H1 (cell line): ENCODE measurements at regions not wholly inside any gene's neighbourhood (a gene's known extent, or its start where the extent isn't known, plus 50 kb on each side); places are given as distances from the start of the nearest gene placed in this dataset.

Experiments used
- CTCF ChIA-PET: fragments of 300-600 bp; sonication (Branson Sonifier 250); formaldehyde crosslinking; loops from one replicate; lab custom pipeline; 2021; ENCODE audit not compliant: partially characterized antibody; lab: Charles Lee
- POLR2A ChIA-PET: fragments of 300-600 bp; sonication (Branson Sonifier 250); formaldehyde crosslinking; loops from one replicate; lab custom pipeline; 2021; ENCODE audit warnings: inconsistent platforms; ENCODE audit not compliant: partially characterized antibody; lab: Charles Lee
- DNase-seq, 2 experiments: peaks; one replicate each; pipeline versions ENCODE4 v3.0.0 to v3.0.0-alpha.2; 2010 to 2022; ENCODE audit warnings: low spot score in 2 of 2, low read depth in 1 of 2, mixed read lengths in 1 of 2
- FAIRE-seq: peaks from 2 replicates; lab custom pipeline; 2011; peaks lifted over from hg19 to GRCh38; lab: Jason Lieb, UNC
- H2AFZ ChIP-seq: 2 replicates; pipeline ENCODE4 v1.8.1; 2012; ENCODE audit warnings: low read length, inconsistent platforms
- H2AK5ac ChIP-seq: 2 replicates; pipeline ENCODE4 v1.6.1; 2013; ENCODE audit warnings: low read depth, low read length
- H2BK120ac ChIP-seq: replicated peaks from 2 replicates; pipeline ENCODE3; 2013; ENCODE audit warnings: low read depth, low read length, inconsistent platforms
- H2BK12ac ChIP-seq: 2 replicates; pipeline ENCODE4 v1.6.1; 2013; ENCODE audit warnings: low read depth, low read length
- H2BK15ac ChIP-seq: 2 replicates; pipeline ENCODE4 v1.6.1; 2013; ENCODE audit warnings: low read length
- H2BK20ac ChIP-seq: 2 replicates; pipeline ENCODE4 v1.6.1; 2013; ENCODE audit warnings: low read length
- H2BK5ac ChIP-seq: 2 replicates; pipeline ENCODE4 v1.6.1; 2013; ENCODE audit warnings: low read depth, low read length
- H3K14ac ChIP-seq: 2 replicates; pipeline ENCODE4 v1.6.1; 2013; ENCODE audit warnings: inconsistent platforms; ENCODE audit not compliant: insufficient read length
- H3K18ac ChIP-seq: 2 replicates; pipeline ENCODE4 v1.6.1; 2013; ENCODE audit warnings: low read length; ENCODE audit errors: extremely low read depth
- H3K23ac ChIP-seq: 2 replicates; pipeline ENCODE4 v1.6.1; 2013; ENCODE audit warnings: inconsistent platforms; ENCODE audit not compliant: insufficient read length
- H3K23me2 ChIP-seq: 2 replicates; pipeline ENCODE4 v1.6.1; 2013; ENCODE audit warnings: low read depth, low read length
- H3K27ac ChIP-seq: 2 replicates; pipeline ENCODE4 v1.6.1; 2011; ENCODE audit warnings: low read depth, low read length, inconsistent platforms
- H3K27me3 ChIP-seq, 4 experiments: replicated peaks in 1 of 4; 1 replicate in 1 of 4; 2 replicates in 3 of 4; pipeline versions ENCODE4 v1.6.1 to v1.8.1; 2011 to 2013; ENCODE audit warnings: low read length in 3 of 4, mild to moderate bottlenecking in 3 of 4, inconsistent platforms in 2 of 4, mixed read lengths in 2 of 4, moderate library complexity in 1 of 4; ENCODE audit not compliant: control insufficient read depth in 3 of 4, insufficient read depth in 3 of 4; ENCODE audit errors: extremely low read depth in 1 of 4
- H3K36me3 ChIP-seq, 4 experiments: 2 replicates each; pipeline versions ENCODE4 v1.6.1 to v1.8.1; 2011 to 2013; ENCODE audit warnings: mild to moderate bottlenecking in 4 of 4, low read length in 3 of 4, moderate library complexity in 2 of 4, control low read depth in 1 of 4, inconsistent platforms in 1 of 4; ENCODE audit not compliant: insufficient read depth in 4 of 4, control insufficient read depth in 2 of 4
- H3K4ac ChIP-seq: replicated peaks from 2 replicates; pipeline ENCODE3; 2013; ENCODE audit warnings: low read length, low read depth, mixed read lengths, inconsistent platforms; ENCODE audit not compliant: insufficient read length
- H3K4me1 ChIP-seq, 4 experiments: replicated peaks in 1 of 4; 1 replicate in 1 of 4; 2 replicates in 3 of 4; pipeline versions ENCODE4 v1.6.1 to v1.8.1; 2011 to 2013; ENCODE audit warnings: low read length in 3 of 4, inconsistent platforms in 2 of 4, mixed read lengths in 1 of 4; ENCODE audit not compliant: insufficient read depth in 4 of 4, control insufficient read depth in 3 of 4
- H3K4me2 ChIP-seq, 2 experiments: 2 replicates each; pipeline versions ENCODE4 v1.6.1 to v1.8.1; 2011 to 2013; ENCODE audit warnings: low read depth in 2 of 2, low read length in 2 of 2, control low read depth in 1 of 2, inconsistent platforms in 1 of 2, mild to moderate bottlenecking in 1 of 2; ENCODE audit not compliant: insufficient read depth in 1 of 2
- H3K4me3 ChIP-seq, 4 experiments: fragments of 200-600, 300-600 bp in 1 of 4; sonication (generic), shearing (Covaris generic), sonication (Bioruptor Twin) in 1 of 4; 2 replicates each; pipeline versions ENCODE4 v1.5.1 to v1.8.1; 2011 to 2016; ENCODE audit warnings: low read length in 4 of 4, low read depth in 3 of 4, control low read depth in 2 of 4, inconsistent platforms in 2 of 4, mild to moderate bottlenecking in 2 of 4, mixed read lengths in 1 of 4, moderate library complexity in 1 of 4; ENCODE audit not compliant: insufficient read depth in 2 of 4; ENCODE audit errors: extremely low read depth in 1 of 4
- H3K56ac ChIP-seq: replicated peaks from 2 replicates; pipeline ENCODE3; 2013; ENCODE audit warnings: low read depth, mild to moderate bottlenecking, mixed read lengths, low read length, inconsistent platforms; ENCODE audit not compliant: insufficient read length
- H3K79me1 ChIP-seq: 2 replicates; pipeline ENCODE4 v1.6.1; 2013; ENCODE audit warnings: low read depth, low read length, control low read depth
- H3K79me2 ChIP-seq, 2 experiments: 2 replicates each; pipeline versions ENCODE4 v1.6.1 to v1.8.1; 2012 to 2013; ENCODE audit warnings: low read length in 2 of 2, mild to moderate bottlenecking in 2 of 2, inconsistent platforms in 1 of 2; ENCODE audit not compliant: insufficient read depth in 2 of 2, control insufficient read depth in 1 of 2
- H3K9ac ChIP-seq, 4 experiments: replicated peaks in 1 of 4; 1 replicate in 1 of 4; 2 replicates in 3 of 4; pipeline versions ENCODE4 v1.6.1 to v1.8.1; 2011 to 2013; ENCODE audit warnings: low read depth in 3 of 4, low read length in 3 of 4, control low read depth in 2 of 4, mild to moderate bottlenecking in 2 of 4, moderate library complexity in 2 of 4, inconsistent platforms in 1 of 4; ENCODE audit errors: extremely low read depth in 1 of 4
- H3K9me3 ChIP-seq, 2 experiments: 2 replicates each; pipeline versions ENCODE4 v1.6.1 to v1.8.1; 2012 to 2013; ENCODE audit warnings: mild to moderate bottlenecking in 2 of 2, moderate library complexity in 2 of 2, control low read depth in 1 of 2, inconsistent platforms in 1 of 2, low read depth in 1 of 2, low read length in 1 of 2, mixed read lengths in 1 of 2; ENCODE audit not compliant: insufficient read depth in 2 of 2
- H4K20me1 ChIP-seq, 2 experiments: replicated peaks in 1 of 2; 2 replicates each; pipeline versions ENCODE3 to v1.8.1; 2011 to 2013; ENCODE audit warnings: inconsistent platforms in 2 of 2, low read length in 2 of 2, mild to moderate bottlenecking in 1 of 2; ENCODE audit not compliant: insufficient read depth in 2 of 2, control insufficient read depth in 1 of 2
- H4K5ac ChIP-seq: 2 replicates; pipeline ENCODE4 v1.6.1; 2013; ENCODE audit warnings: low read length, low read depth, mixed read lengths, inconsistent platforms; ENCODE audit not compliant: insufficient read length
- H4K8ac ChIP-seq: 2 replicates; pipeline ENCODE4 v1.8.0; 2013; ENCODE audit warnings: mild to moderate bottlenecking, moderate library complexity, low read length, inconsistent platforms; ENCODE audit not compliant: insufficient read depth; ENCODE audit errors: extremely low read depth
- H4K91ac ChIP-seq: replicated peaks from 2 replicates; pipeline ENCODE3; 2013; ENCODE audit warnings: low read length, mixed read lengths, inconsistent platforms; ENCODE audit not compliant: insufficient read length
- CHD1 ChIP-seq: IDR thresholded peaks from 2 replicates; pipeline ENCODE4 v1.6.1; 2012; ENCODE audit warnings: low read depth, low read length, improper control_type of control experiment
- EP300 ChIP-seq, 2 experiments: IDR thresholded peaks; 1 replicate in 1 of 2; 2 replicates in 1 of 2; pipeline ENCODE4 v1.6.1; 2011 to 2012; ENCODE audit warnings: low read depth in 2 of 2, low read length in 2 of 2, mild to moderate bottlenecking in 2 of 2, borderline replicate concordance in 1 of 2, inconsistent platforms in 1 of 2, moderate library complexity in 1 of 2
- EZH2 ChIP-seq: fragments of 200-600 bp; sonication (generic); IDR thresholded peaks from 2 replicates; pipeline ENCODE4 v1.7.1; 2012; ENCODE audit warnings: low read depth, mild to moderate bottlenecking, moderate library complexity, low read length, inconsistent platforms; ENCODE audit not compliant: severe bottlenecking
- JUN ChIP-seq: IDR thresholded peaks from 2 replicates; pipeline ENCODE4 v1.6.1; 2011; ENCODE audit warnings: low read depth, mild to moderate bottlenecking, improper control_type of control experiment, low read length
- JUND ChIP-seq: IDR thresholded peaks from 2 replicates; pipeline ENCODE4 v1.6.1; 2011; ENCODE audit warnings: mild to moderate bottlenecking, improper control_type of control experiment, low read length
- RAD21 ChIP-seq, 2 experiments: IDR thresholded peaks in 1 of 2; conservative IDR thresholded peaks in 1 of 2; 2 replicates each; pipeline ENCODE4 v1.6.1; 2011; ENCODE audit warnings: low read depth in 2 of 2, low read length in 2 of 2, improper control_type of control experiment in 1 of 2, inconsistent platforms in 1 of 2, mild to moderate bottlenecking in 1 of 2, moderate library complexity in 1 of 2
- RNF2 ChIP-seq: fragments of 200-900, 300-1000 bp; sonication (generic); IDR thresholded peaks from 2 replicates; pipeline ENCODE4 v1.7.1; 2016; ENCODE audit warnings: borderline replicate concordance, low read depth, mild to moderate bottlenecking, antibody characterized with exemption, low read length; ENCODE audit not compliant: poor library complexity, severe bottlenecking; ENCODE audit errors: missing control alignments
- SP4 ChIP-seq: IDR thresholded peaks from 2 replicates; pipeline ENCODE4 v1.6.1; 2012; ENCODE audit warnings: low read length, inconsistent platforms
- TAF1 ChIP-seq: IDR thresholded peaks from 2 replicates; pipeline ENCODE4 v1.6.1; 2011; ENCODE audit warnings: mild to moderate bottlenecking, low read depth, low read length
- TAF7 ChIP-seq: optimal IDR thresholded peaks from 2 replicates; pipeline ENCODE3; 2011; ENCODE audit warnings: low read depth, mild to moderate bottlenecking, inconsistent platforms, low read length, moderate library complexity, borderline replicate concordance
- TEAD4 ChIP-seq: IDR thresholded peaks from 2 replicates; pipeline ENCODE4 v1.6.1; 2012; ENCODE audit warnings: low read depth, low read length, inconsistent platforms, mixed read lengths
- USF2 ChIP-seq: IDR thresholded peaks from 2 replicates; pipeline ENCODE4 v1.6.1; 2011; ENCODE audit warnings: low read length, improper control_type of control experiment
- WGBS, 2 experiments: shearing (Covaris generic) in 1 of 2; methylation state at CpG; one replicate each; pipeline versions ENCODE4 v1.1.6 to v1.1.7; 2013 to 2015; ENCODE audit warnings: low lambda C conversion rate in 2 of 2, mixed read lengths in 2 of 2, inconsistent platforms in 1 of 2, low coverage in 1 of 2, missing lambda C conversion rate in 1 of 2; ENCODE audit not compliant: insufficient replicate concordance in 2 of 2, insufficient coverage in 1 of 2, insufficient read length in 1 of 2; ENCODE audit errors: extremely low coverage in 1 of 2, missing lambda C conversion rate in 1 of 2; 5-methylcytosine and 5-hydroxymethylcytosine counted together

- FAIRE-seq, result no peak
- no peak overlapping the region for H2BK20ac ChIP-seq
- H4K20me1 ChIP-seq, result no peaks in the 10 kb centered on the region
- H3K56ac ChIP-seq, result no peak overlapping the region
- ChIA-PET CTCF (interaction anchor here (0.7 kb wide), 1 partner anchor 28 kb away, joined by 3 read pairs; no protein-coding TSS in a partner anchor), POLR2A (no interaction called here)
- H3K27ac ChIP-seq, result no peak overlapping the region
- H3K9ac ChIP-seq, result no peak overlapping the region
- H2BK5ac ChIP-seq, result no peak overlapping the region
- no peak overlapping the region for H3K4ac ChIP-seq
- no peak for DNase-seq
- no peak overlapping the region for H2AFZ ChIP-seq
- H4K8ac ChIP-seq, result no peak overlapping the region
- H4K5ac ChIP-seq, result no peak overlapping the region
- H3K27me3 ChIP-seq, result no peaks in the 10 kb centered on the region
- no peak overlapping the region for H3K4me3 ChIP-seq
- 93% methylated on average over 3 of the region's 3 CpGs; no CpG with 5 or more reads in 1 of the 2 experiments for WGBS, 2 experiments
- H3K4me1 ChIP-seq, result no peaks in the 10 kb centered on the region
- H3K23ac ChIP-seq, result no peak overlapping the region
- no peak overlapping the region for H3K18ac ChIP-seq
- peaks cover 0 to 9% of the 10 kb centered on the region in 2 experiments; a peak in 2 of 4 replicates for H3K9me3 ChIP-seq
- no peak overlapping the region for H4K91ac ChIP-seq
- H3K23me2 ChIP-seq, result 0 out of 2 replicates have a peak, but pooled peaks cover 2% of the 10 kb centered on the region
- H3K79me2 ChIP-seq, result no peaks in the 10 kb centered on the region
- H2BK120ac ChIP-seq, result no peak overlapping the region
- no peak overlapping the region for H2AK5ac ChIP-seq
- H2BK15ac ChIP-seq, result no peak overlapping the region
- no peaks in the 10 kb centered on the region for H3K36me3 ChIP-seq
- H2BK12ac ChIP-seq, result no peak overlapping the region
- no peaks in the 10 kb centered on the region for H3K79me1 ChIP-seq
- no peak overlapping the region for H3K14ac ChIP-seq
- no peak overlapping the region for H3K4me2 ChIP-seq
- no peak for TF ChIP-seq JUN
- TF ChIP-seq TAF1, result no peak
- no peak for TF ChIP-seq RAD21 (IDR thresholded peaks at IDR 0.05 in 1 of 2, conservative IDR thresholded peaks at IDR 0.05 in 1 of 2; ENCODE audit: low read depth in 2 of 2, low read length in 2 of 2)
- no peak for TF ChIP-seq EZH2
- no peak for TF ChIP-seq SP4
- TF ChIP-seq EP300 (IDR thresholded peaks at IDR 0.05; ENCODE audit: borderline replicate concordance in 1 of 2, low read depth in 2 of 2, low read length in 2 of 2), result no peak
- no peak for TF ChIP-seq TAF7
- no peak for TF ChIP-seq JUND
- no peak for TF ChIP-seq USF2
- no peak for TF ChIP-seq TEAD4
- no peak for TF ChIP-seq CHD1
- no peak for TF ChIP-seq RNF2
These were observed 321.1 kb upstream of the SULF2 start for GRCh38 chr20:48106428-48106827.
